ENCODE measurements at regions not wholly inside any gene's neighbourhood (a gene's known extent, or its start where the extent isn't known, plus 50 kb on each side); places are given as distances from the start of the nearest gene placed in this dataset.

DNA sequence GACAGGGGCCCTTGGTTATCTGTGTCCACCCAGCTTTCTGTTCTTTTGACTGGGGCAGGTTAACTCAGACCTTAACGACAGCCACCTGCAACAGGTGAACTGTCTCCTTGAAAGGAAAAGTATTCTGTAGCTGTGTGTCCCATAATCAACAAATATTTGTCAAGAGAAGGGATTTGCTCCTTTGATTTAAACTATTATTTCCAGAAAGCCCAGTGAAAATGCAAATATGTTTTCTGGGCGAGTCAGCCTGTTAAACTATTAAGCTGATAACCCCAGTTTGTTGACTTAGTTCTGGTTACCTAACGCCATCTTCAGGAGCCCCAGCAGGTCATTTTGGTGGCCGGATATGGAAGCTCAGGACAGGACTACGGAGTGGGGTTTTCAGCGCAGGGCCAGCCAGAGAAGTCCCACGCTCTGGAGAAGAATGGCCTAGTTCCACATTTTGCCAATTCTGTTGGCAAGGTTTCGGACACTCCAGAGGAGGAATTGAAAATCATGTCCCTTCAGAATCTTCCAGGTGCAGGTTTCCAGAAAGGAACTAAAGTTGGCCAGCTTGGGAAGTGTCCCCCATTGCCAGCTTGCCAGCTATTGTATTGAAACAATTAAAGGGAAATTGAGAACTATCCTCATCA is 54.5 kb downstream of the ADRA2A start:
- no peak for DNase-seq
- H3K9me3 ChIP-seq (ENCODE audit: control insufficient read depth, low read length), result no peaks in the 10 kb centered on the region
- no peaks in the 10 kb centered on the region for H3K27me3 ChIP-seq (replicated peaks; ENCODE audit: control insufficient read depth, insufficient read depth, low read length, poor library complexity, severe bottlenecking)
- H3K27ac ChIP-seq (ENCODE audit: insufficient read depth, low read length, poor library complexity, severe bottlenecking), result no peak overlapping the region
- no peak overlapping the region for H3K4me3 ChIP-seq (ENCODE audit: insufficient read depth, low read depth, low read length, poor library complexity, severe bottlenecking)
- H3K36me3 ChIP-seq (ENCODE audit: control insufficient read depth, insufficient read depth, low read length), result no peaks in the 10 kb centered on the region
- no peaks in the 10 kb centered on the region for H3K4me1 ChIP-seq (ENCODE audit: control insufficient read depth, insufficient read depth, low read length, poor library complexity, severe bottlenecking)

DNA sequence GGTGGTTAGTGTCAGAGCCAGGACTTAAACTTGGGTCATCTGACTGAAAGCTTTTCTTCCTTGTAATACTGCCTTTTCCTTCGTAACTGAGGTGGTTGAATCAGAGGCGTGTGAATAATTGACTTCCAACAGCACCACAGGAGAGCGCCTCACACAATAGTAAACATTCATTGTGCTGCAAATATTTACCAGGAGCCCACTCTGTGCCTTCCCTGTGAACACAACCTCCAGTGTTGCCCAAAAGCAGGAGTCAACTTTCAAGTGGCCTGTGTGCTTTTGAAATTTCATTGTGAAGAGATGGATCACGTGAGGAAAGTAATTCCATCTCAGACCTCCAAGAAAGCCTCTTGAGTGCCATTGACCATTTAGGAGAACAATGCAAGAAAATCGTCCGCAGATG is 60.2 kb downstream of the ADRA2A start:
- no peaks in the 10 kb centered on the region for H3K4me1 ChIP-seq (ENCODE audit: control insufficient read depth, insufficient read depth, low read length, poor library complexity, severe bottlenecking)
- no peak overlapping the region for H3K27ac ChIP-seq (ENCODE audit: insufficient read depth, low read length, poor library complexity, severe bottlenecking)
- no peaks in the 10 kb centered on the region for H3K9me3 ChIP-seq (ENCODE audit: control insufficient read depth, low read length)
- H3K27me3 ChIP-seq (replicated peaks; ENCODE audit: control insufficient read depth, insufficient read depth, low read length, poor library complexity, severe bottlenecking), result no peaks in the 10 kb centered on the region
- no peak overlapping the region for H3K4me3 ChIP-seq (ENCODE audit: insufficient read depth, low read depth, low read length, poor library complexity, severe bottlenecking)
- DNase-seq, result no peak
- no peaks in the 10 kb centered on the region for H3K36me3 ChIP-seq (ENCODE audit: control insufficient read depth, insufficient read depth, low read length)

DNA sequence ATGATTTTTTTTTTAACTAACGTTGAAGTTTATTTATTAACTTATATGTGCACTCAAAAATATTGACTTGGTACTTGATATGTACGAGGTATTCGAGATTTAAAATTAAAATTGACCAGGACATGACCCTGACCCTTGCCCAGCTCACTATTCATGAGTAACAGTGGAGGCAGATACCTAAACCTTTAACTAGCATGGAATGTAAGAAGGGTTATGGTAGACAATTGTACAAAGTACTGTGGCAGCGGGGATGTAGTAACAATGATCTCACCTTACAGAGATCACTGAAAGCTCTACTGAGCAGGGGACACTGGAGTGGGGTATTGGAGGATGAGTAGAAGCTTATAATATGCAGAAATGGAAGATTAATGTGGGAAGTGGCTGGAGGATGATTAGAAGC is 60.8 kb downstream of the ADRA2A start:
- Histone ChIP-seq H3K27me3 (replicated peaks; ENCODE audit: control insufficient read depth, insufficient read depth, low read length, poor library complexity, severe bottlenecking) (no peaks in the 10 kb centered on the region), H3K4me3 (ENCODE audit: insufficient read depth, low read depth, low read length, poor library complexity, severe bottlenecking) (no peak overlapping the region), H3K27ac (ENCODE audit: insufficient read depth, low read length, poor library complexity, severe bottlenecking) (no peak overlapping the region), H3K36me3 (ENCODE audit: control insufficient read depth, insufficient read depth, low read length) (no peaks in the 10 kb centered on the region), H3K9me3 (ENCODE audit: control insufficient read depth, low read length) (no peaks in the 10 kb centered on the region), H3K4me1 (ENCODE audit: control insufficient read depth, insufficient read depth, low read length, poor library complexity, severe bottlenecking) (no peaks in the 10 kb centered on the region)
- DNase-seq, result no peak

DNA sequence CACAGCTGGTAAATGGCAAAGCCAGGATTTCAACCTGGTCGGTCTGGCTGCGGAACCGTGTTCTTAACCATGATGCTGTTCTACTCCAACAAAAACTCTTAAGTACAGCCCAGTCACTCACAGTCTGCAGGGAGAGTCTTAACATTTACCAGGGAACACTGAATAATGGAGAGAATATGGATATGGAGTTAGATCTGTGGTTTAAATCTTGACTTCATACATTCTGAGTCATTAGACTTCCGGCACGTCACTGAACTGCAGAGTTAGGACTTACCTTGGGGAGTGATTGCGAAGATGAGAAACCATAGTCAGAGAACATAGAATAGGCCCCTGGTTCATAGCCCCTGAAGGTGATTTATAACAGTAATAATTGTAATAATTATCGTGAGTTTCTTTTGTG is 61.7 kb downstream of the ADRA2A start:
- H3K27me3 ChIP-seq (replicated peaks; ENCODE audit: control insufficient read depth, insufficient read depth, low read length, poor library complexity, severe bottlenecking), result peaks cover 2% of the 10 kb centered on the region
- H3K36me3 ChIP-seq (ENCODE audit: control insufficient read depth, insufficient read depth, low read length), result no peaks in the 10 kb centered on the region
- H3K27ac ChIP-seq (ENCODE audit: insufficient read depth, low read length, poor library complexity, severe bottlenecking), result no peak overlapping the region
- H3K9me3 ChIP-seq (ENCODE audit: control insufficient read depth, low read length), result no peaks in the 10 kb centered on the region
- H3K4me1 ChIP-seq (ENCODE audit: control insufficient read depth, insufficient read depth, low read length, poor library complexity, severe bottlenecking), result no peaks in the 10 kb centered on the region
- DNase-seq, result no peak
- H3K4me3 ChIP-seq (ENCODE audit: insufficient read depth, low read depth, low read length, poor library complexity, severe bottlenecking), result no peak overlapping the region

DNA sequence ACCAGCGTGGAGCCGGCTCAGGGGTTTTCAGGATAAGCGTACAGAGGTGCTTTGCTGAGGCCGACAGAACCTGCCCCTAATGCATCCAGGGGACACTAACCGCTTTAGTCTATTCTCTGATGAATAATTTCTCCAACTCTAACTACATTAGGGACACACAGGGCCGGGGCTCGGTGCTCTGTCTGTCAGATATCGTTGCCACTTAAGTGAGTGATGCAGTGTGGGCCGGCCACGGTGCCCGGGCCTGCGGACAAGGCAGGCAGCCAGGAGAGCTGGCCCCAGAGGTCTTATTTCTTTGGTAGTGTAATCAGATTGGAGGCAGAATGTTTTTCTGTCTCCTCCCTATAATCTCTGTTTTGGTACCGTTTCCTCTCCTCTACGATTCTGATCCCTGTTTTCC is 62.7 kb downstream of the ADRA2A start:
- Histone ChIP-seq H3K9me3 (ENCODE audit: control insufficient read depth, low read length) (no peaks in the 10 kb centered on the region), H3K27me3 (replicated peaks; ENCODE audit: control insufficient read depth, insufficient read depth, low read length, poor library complexity, severe bottlenecking) (peaks cover 2% of the 10 kb centered on the region), H3K36me3 (ENCODE audit: control insufficient read depth, insufficient read depth, low read length) (no peaks in the 10 kb centered on the region), H3K4me3 (ENCODE audit: insufficient read depth, low read depth, low read length, poor library complexity, severe bottlenecking) (no peak overlapping the region), H3K27ac (ENCODE audit: insufficient read depth, low read length, poor library complexity, severe bottlenecking) (no peak overlapping the region), H3K4me1 (ENCODE audit: control insufficient read depth, insufficient read depth, low read length, poor library complexity, severe bottlenecking) (no peaks in the 10 kb centered on the region)
- DNase-seq, result no peak

DNA sequence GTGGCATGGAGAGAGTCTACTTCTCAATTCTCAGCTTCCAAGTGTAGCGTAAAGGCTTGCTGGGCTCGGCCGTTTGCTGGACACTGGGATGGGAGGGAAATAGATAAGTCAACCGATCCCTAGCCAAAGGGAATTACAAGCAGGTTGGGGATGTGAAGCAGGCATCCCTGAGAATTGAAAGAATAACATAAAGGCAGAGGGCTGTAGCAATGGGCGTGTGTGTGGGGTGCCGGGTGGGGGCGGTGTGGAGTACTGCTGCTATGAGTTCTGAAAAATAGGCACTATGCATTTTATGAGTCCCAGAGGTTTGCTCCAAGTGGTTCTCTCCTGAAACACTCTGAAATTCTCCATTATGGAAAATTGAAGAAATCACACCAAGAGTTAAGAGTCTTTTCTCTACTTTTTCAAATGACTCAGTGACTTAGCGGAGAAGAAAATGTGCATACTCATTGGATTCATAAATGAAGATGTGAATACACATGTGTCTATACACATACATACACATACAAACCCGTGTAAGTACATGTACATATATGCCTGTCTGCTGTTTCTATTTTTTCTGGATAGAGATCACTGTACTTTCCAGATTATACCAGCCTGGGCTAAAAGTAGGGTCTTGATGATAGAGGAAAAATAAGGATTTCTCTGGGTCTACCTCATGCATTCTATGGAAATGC is 65.4 kb downstream of the ADRA2A start:
- Histone ChIP-seq H3K27ac (ENCODE audit: insufficient read depth, low read length, poor library complexity, severe bottlenecking) (no peak overlapping the region), H3K27me3 (replicated peaks; ENCODE audit: control insufficient read depth, insufficient read depth, low read length, poor library complexity, severe bottlenecking) (peaks cover 2% of the 10 kb centered on the region), H3K4me3 (ENCODE audit: insufficient read depth, low read depth, low read length, poor library complexity, severe bottlenecking) (no peak overlapping the region), H3K4me1 (ENCODE audit: control insufficient read depth, insufficient read depth, low read length, poor library complexity, severe bottlenecking) (peaks cover 4% of the 10 kb centered on the region), H3K36me3 (ENCODE audit: control insufficient read depth, insufficient read depth, low read length) (no peaks in the 10 kb centered on the region), H3K9me3 (ENCODE audit: control insufficient read depth, low read length) (no peaks in the 10 kb centered on the region)
- DNase-seq, result no peak

DNA sequence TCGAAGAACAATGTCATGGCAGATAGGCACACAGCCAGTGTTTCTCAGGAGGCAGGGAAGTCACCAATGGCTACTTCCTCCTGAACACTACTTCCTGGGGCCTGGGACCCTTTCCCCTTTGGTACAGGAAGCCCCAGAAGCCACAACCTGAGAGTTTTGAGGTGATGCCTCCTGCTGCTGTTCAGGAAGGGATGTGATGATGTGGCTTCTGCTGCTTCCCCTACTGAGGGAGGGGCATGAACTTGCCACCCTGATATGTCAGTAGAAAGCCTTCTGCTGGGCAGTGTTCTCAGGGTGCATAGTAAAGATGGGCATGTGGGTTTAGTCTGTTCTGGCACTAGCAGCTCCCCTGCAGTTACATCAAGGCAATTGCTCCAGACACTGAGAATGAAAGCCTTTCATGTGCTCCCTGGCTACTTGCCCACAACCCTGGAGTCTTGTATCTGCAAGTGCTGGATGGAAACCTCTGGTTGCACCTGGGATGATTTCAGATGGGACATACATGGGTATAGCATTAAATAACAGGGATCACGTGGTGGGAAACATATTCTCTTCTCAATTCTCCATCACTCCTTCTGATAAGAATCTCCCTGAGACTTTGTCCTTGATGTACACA is 69.3 kb downstream of the ADRA2A start:
- no peak overlapping the region for H3K4me3 ChIP-seq (ENCODE audit: insufficient read depth, low read depth, low read length, poor library complexity, severe bottlenecking)
- H3K36me3 ChIP-seq (ENCODE audit: control insufficient read depth, insufficient read depth, low read length), result no peaks in the 10 kb centered on the region
- H3K27me3 ChIP-seq (replicated peaks; ENCODE audit: control insufficient read depth, insufficient read depth, low read length, poor library complexity, severe bottlenecking), result peaks cover 2% of the 10 kb centered on the region
- no peak for DNase-seq
- peaks cover 4% of the 10 kb centered on the region for H3K4me1 ChIP-seq (ENCODE audit: control insufficient read depth, insufficient read depth, low read length, poor library complexity, severe bottlenecking)
- H3K9me3 ChIP-seq (ENCODE audit: control insufficient read depth, low read length), result no peaks in the 10 kb centered on the region
- no peak overlapping the region for H3K27ac ChIP-seq (ENCODE audit: insufficient read depth, low read length, poor library complexity, severe bottlenecking)

DNA sequence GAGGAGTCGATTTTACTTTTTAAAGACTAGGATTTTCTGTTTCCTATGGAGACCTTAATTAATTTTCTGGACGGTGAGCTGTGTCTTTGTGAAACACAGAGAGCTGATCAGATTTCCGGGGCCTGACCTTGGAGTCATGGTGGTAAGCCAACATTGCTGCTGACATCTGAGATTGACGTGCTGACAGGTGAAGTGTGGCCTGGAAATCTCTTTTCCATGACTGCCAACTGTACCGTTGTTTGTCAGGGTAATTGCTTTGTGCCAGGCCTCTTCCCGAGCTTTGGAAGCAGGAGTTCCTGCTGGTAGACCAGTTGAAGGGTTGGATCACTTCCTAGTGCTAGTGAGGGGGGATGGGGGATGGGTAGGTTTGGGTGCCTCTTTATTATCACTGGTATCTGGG is 71.2 kb downstream of the ADRA2A start:
- peaks cover 4% of the 10 kb centered on the region for H3K4me1 ChIP-seq (ENCODE audit: control insufficient read depth, insufficient read depth, low read length, poor library complexity, severe bottlenecking)
- DNase-seq, result no peak
- no peaks in the 10 kb centered on the region for H3K36me3 ChIP-seq (ENCODE audit: control insufficient read depth, insufficient read depth, low read length)
- H3K9me3 ChIP-seq (ENCODE audit: control insufficient read depth, low read length), result no peaks in the 10 kb centered on the region
- no peak overlapping the region for H3K27ac ChIP-seq (ENCODE audit: insufficient read depth, low read length, poor library complexity, severe bottlenecking)
- no peak overlapping the region for H3K4me3 ChIP-seq (ENCODE audit: insufficient read depth, low read depth, low read length, poor library complexity, severe bottlenecking)
- peaks cover under 1% of the 10 kb centered on the region for H3K27me3 ChIP-seq (replicated peaks; ENCODE audit: control insufficient read depth, insufficient read depth, low read length, poor library complexity, severe bottlenecking)

DNA sequence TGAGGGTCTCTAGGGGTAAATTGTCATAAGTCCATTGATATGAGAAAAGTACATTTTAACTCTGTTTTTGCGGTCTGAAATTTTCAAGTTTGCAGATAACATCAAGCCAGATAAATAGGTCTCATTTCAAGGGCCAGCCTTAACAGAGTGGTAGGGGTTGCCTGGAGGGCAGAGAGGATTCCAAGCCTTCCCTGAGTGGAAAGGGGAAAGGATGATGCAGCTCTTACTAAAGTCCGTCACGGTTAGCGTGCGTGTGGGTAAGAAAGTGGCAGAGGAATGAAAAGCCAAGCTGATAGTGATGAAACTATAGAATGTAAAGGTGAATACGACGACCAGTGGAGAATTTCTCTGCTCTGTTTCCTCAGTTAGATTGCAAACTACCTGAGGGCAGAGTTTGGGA is 71.6 kb downstream of the ADRA2A start:
- Histone ChIP-seq H3K4me3 (ENCODE audit: insufficient read depth, low read depth, low read length, poor library complexity, severe bottlenecking) (no peak overlapping the region), H3K9me3 (ENCODE audit: control insufficient read depth, low read length) (no peaks in the 10 kb centered on the region), H3K27me3 (replicated peaks; ENCODE audit: control insufficient read depth, insufficient read depth, low read length, poor library complexity, severe bottlenecking) (no peaks in the 10 kb centered on the region), H3K4me1 (ENCODE audit: control insufficient read depth, insufficient read depth, low read length, poor library complexity, severe bottlenecking) (peaks cover 4% of the 10 kb centered on the region), H3K27ac (ENCODE audit: insufficient read depth, low read length, poor library complexity, severe bottlenecking) (no peak overlapping the region), H3K36me3 (ENCODE audit: control insufficient read depth, insufficient read depth, low read length) (no peaks in the 10 kb centered on the region)
- DNase-seq, result no peak

DNA sequence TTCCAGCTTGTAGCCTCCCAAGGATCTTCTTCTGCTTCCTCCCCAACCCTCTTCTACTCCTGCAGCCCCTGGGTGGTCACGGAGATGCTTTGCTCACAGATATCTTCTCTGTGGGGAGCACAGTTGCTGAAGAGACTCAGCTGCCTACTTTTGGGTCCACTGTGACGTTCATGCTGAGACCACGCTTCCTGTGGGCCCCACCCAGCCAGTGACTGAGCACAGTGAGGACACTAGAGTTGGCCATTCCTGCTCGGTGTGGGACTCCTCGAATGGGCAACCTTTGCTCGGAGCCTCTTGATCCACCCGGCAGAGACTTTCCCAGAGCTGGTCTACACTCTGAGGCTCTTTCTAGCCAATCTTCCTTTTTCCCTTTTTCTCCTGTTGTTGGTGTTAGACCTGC is 73.9 kb downstream of the ADRA2A start:
- DNase-seq, result no peak
- H3K9me3 ChIP-seq (ENCODE audit: control insufficient read depth, low read length), result no peaks in the 10 kb centered on the region
- H3K27me3 ChIP-seq (replicated peaks; ENCODE audit: control insufficient read depth, insufficient read depth, low read length, poor library complexity, severe bottlenecking), result no peaks in the 10 kb centered on the region
- no peak overlapping the region for H3K4me3 ChIP-seq (ENCODE audit: insufficient read depth, low read depth, low read length, poor library complexity, severe bottlenecking)
- H3K4me1 ChIP-seq (ENCODE audit: control insufficient read depth, insufficient read depth, low read length, poor library complexity, severe bottlenecking), result peaks cover 4% of the 10 kb centered on the region
- H3K27ac ChIP-seq (ENCODE audit: insufficient read depth, low read length, poor library complexity, severe bottlenecking), result no peak overlapping the region
- H3K36me3 ChIP-seq (ENCODE audit: control insufficient read depth, insufficient read depth, low read length), result no peaks in the 10 kb centered on the region

All from effector memory CD4-positive, alpha-beta T cell (primary cell).